Glutamatergic neuron (in vitro differentiated cells): ENCODE measurements at regions not wholly inside any gene's neighbourhood (a gene's known extent, or its start where the extent isn't known, plus 50 kb on each side); places are given as distances from the start of the nearest gene placed in this dataset.

ENCODE experiments used
- DNase-seq: peaks from one replicate; pipeline ENCODE4 v3.0.0; 2022
- H3K27ac Mint-ChIP-seq: one replicate; pipeline ENCODE4 v1.8.0; 2020; ENCODE audit warnings: mild to moderate bottlenecking, mixed read lengths, inconsistent platforms; ENCODE audit not compliant: unreplicated experiment
- H3K27me3 Mint-ChIP-seq: one replicate; pipeline ENCODE4 v1.8.0; 2020; ENCODE audit warnings: mild to moderate bottlenecking, moderate library complexity, mixed read lengths, inconsistent platforms; ENCODE audit not compliant: unreplicated experiment
- H3K36me3 Mint-ChIP-seq: one replicate; pipeline ENCODE4 v1.8.0; 2020; ENCODE audit warnings: mild to moderate bottlenecking, mixed read lengths, inconsistent platforms; ENCODE audit not compliant: unreplicated experiment
- H3K4me1 Mint-ChIP-seq: one replicate; pipeline ENCODE4 v1.8.0; 2020; ENCODE audit warnings: mild to moderate bottlenecking, low read depth, mixed read lengths, inconsistent platforms; ENCODE audit not compliant: unreplicated experiment
- H3K4me3 Mint-ChIP-seq: one replicate; pipeline ENCODE4 v1.8.0; 2020; ENCODE audit warnings: mild to moderate bottlenecking, mixed read lengths, inconsistent platforms; ENCODE audit not compliant: unreplicated experiment
- H3K9me3 Mint-ChIP-seq: one replicate; pipeline ENCODE4 v1.8.0; 2020; ENCODE audit warnings: mild to moderate bottlenecking, moderate library complexity, mixed read lengths, inconsistent platforms; ENCODE audit not compliant: unreplicated experiment
- CTCF ChIP-seq: fragments of 200-600 bp; sonication (generic); IDR thresholded peaks from one replicate; pipeline ENCODE4 v1.5.0; 2021; ENCODE audit not compliant: partially characterized antibody, unreplicated experiment

- TF ChIP-seq CTCF, result no peak
- Mint-ChIP-seq H3K4me1 (peaks cover 24% of the 10 kb centered on the region), H3K9me3 (peaks cover 5% of the 10 kb centered on the region), H3K36me3 (no peaks in the 10 kb centered on the region), H3K4me3 (no peak overlapping the region), H3K27me3 (no peaks in the 10 kb centered on the region), H3K27ac (no peak overlapping the region)
- no peak for DNase-seq
These were observed 323.2 kb upstream of the TFPI start for GRCh38 chr2:187877391-187877790.

GRCh38 chr2:187878112-187878511, 323.9 kb upstream of the TFPI start:
- no peaks in the 10 kb centered on the region for H3K36me3 Mint-ChIP-seq

GRCh38 chr2:187879491-187879890, 325.3 kb upstream of the TFPI start:
- H3K27ac Mint-ChIP-seq, result no peak overlapping the region
- no peak for DNase-seq
- H3K36me3 Mint-ChIP-seq, result no peaks in the 10 kb centered on the region
- no peak for TF ChIP-seq CTCF
- no peaks in the 10 kb centered on the region for H3K27me3 Mint-ChIP-seq
- H3K4me3 Mint-ChIP-seq, result no peak overlapping the region
- peaks cover 3% of the 10 kb centered on the region for H3K9me3 Mint-ChIP-seq
- H3K4me1 Mint-ChIP-seq, result peaks cover 17% of the 10 kb centered on the region

More at GRCh38 chr2:187878112-187878511, 323.9 kb upstream of the TFPI start:
- no peak overlapping the region for H3K4me3 Mint-ChIP-seq
- peaks cover 24% of the 10 kb centered on the region for H3K4me1 Mint-ChIP-seq
- DNase-seq, result no peak
- H3K27ac Mint-ChIP-seq, result no peak overlapping the region
- H3K27me3 Mint-ChIP-seq, result no peaks in the 10 kb centered on the region
- no peak for TF ChIP-seq CTCF
- H3K9me3 Mint-ChIP-seq, result peaks cover 5% of the 10 kb centered on the region

- DNase-seq, result no peak
- Mint-ChIP-seq H3K36me3 (no peaks in the 10 kb centered on the region), H3K27me3 (no peaks in the 10 kb centered on the region), H3K4me1 (no peaks in the 10 kb centered on the region), H3K9me3 (no peaks in the 10 kb centered on the region), H3K27ac (no peak overlapping the region), H3K4me3 (no peak overlapping the region)
- TF ChIP-seq CTCF, result no peak
These were observed 329.8 kb upstream of the TFPI start for GRCh38 chr2:187884003-187884402.

- DNase-seq, result no peak
- Mint-ChIP-seq H3K36me3 (no peaks in the 10 kb centered on the region), H3K27ac (no peak overlapping the region), H3K9me3 (no peaks in the 10 kb centered on the region), H3K4me3 (no peak overlapping the region), H3K4me1 (no peaks in the 10 kb centered on the region), H3K27me3 (no peaks in the 10 kb centered on the region)
- TF ChIP-seq CTCF, result no peak
These were observed 336.5 kb upstream of the TFPI start for GRCh38 chr2:187890690-187891089.
